B cell (primary cell): ENCODE measurements at regions not wholly inside any gene's neighbourhood (a gene's known extent, or its start where the extent isn't known, plus 50 kb on each side); places are given as distances from the start of the nearest gene placed in this dataset.

Experiments
- ATAC-seq: fragments of 200-7000 bp; cut with Tn5 transposase; one replicate; pipeline ENCODE4 v1.10.0; 2021; ENCODE audit warnings: low read depth, mild to moderate bottlenecking, moderate number of reproducible peaks, moderate library complexity
- CTCF ChIA-PET: fragments of 350-600 bp; sonication (Branson Sonifier 250); formaldehyde crosslinking; loops from one replicate; lab custom pipeline; 2021; ENCODE audit warnings: antibody characterized with exemption, inconsistent platforms; lab: Charles Lee
- POLR2A ChIA-PET: fragments of 350-600 bp; sonication (Branson Sonifier 250); formaldehyde crosslinking; loops from one replicate; lab custom pipeline; 2021; ENCODE audit warnings: antibody characterized with exemption; lab: Charles Lee
- DNase-seq: peaks from one replicate; pipeline ENCODE4 v3.0.0; 2013
- H2AFZ ChIP-seq: 2 replicates; pipeline ENCODE4 v1.6.1; 2012; ENCODE audit warnings: mild to moderate bottlenecking, low read depth, low read length; ENCODE audit not compliant: insufficient read depth, poor library complexity, severe bottlenecking
- H3K27ac ChIP-seq, 2 donors: 1 replicate in 1 of 2; 2 replicates in 1 of 2; pipeline ENCODE4 v1.5.1; 2012 to 2013; ENCODE audit warnings: low read length in 2 of 2, mild to moderate bottlenecking in 2 of 2, moderate library complexity in 1 of 2
- H3K27me3 ChIP-seq, 4 experiments: fragments of 200-600 bp in 1 of 4; sonication (generic) in 1 of 4; replicated peaks in 1 of 4; 1 replicate in 2 of 4; 2 replicates in 2 of 4; pipeline versions ENCODE4 v1.6.1 to v1.7.0; 2013 to 2016; ENCODE audit warnings: low read length in 3 of 4, mild to moderate bottlenecking in 2 of 4, mixed read lengths in 1 of 4, moderate library complexity in 1 of 4; ENCODE audit not compliant: insufficient read depth in 4 of 4, control insufficient read depth in 3 of 4; ENCODE audit errors: control extremely low read depth in 1 of 4
- H3K36me3 ChIP-seq, 2 experiments: replicated peaks in 1 of 2; 1 replicate in 1 of 2; 2 replicates in 1 of 2; pipeline versions ENCODE4 v1.6.1 to v1.7.1; 2013; ENCODE audit warnings: low read length in 1 of 2; ENCODE audit not compliant: insufficient read depth in 2 of 2, control insufficient read depth in 1 of 2; ENCODE audit errors: control extremely low read depth in 1 of 2, extremely low read depth in 1 of 2
- H3K4me1 ChIP-seq, 2 donors: fragments of 200-600 bp in 1 of 2; sonication (generic) in 1 of 2; 1 replicate in 1 of 2; 2 replicates in 1 of 2; pipeline versions ENCODE4 v1.5.1 to v1.6.1; 2013 to 2017; ENCODE audit warnings: low read length in 2 of 2; ENCODE audit not compliant: control insufficient read depth in 2 of 2, insufficient read depth in 2 of 2
- H3K4me2 ChIP-seq: replicated peaks from 2 replicates; pipeline ENCODE3; 2012; ENCODE audit warnings: mild to moderate bottlenecking, low read depth, low read length; ENCODE audit not compliant: poor library complexity, severe bottlenecking
- H3K4me3 ChIP-seq, 5 experiments: fragments of 200-600 bp in 1 of 5; sonication (generic) in 1 of 5; 1 replicate in 3 of 5; 2 replicates in 2 of 5; pipeline versions ENCODE4 v1.5.1 to v1.7.0; 2011 to 2016; ENCODE audit warnings: low read length in 4 of 5, mild to moderate bottlenecking in 4 of 5, low read depth in 2 of 5, control low read depth in 1 of 5, moderate library complexity in 1 of 5; ENCODE audit not compliant: insufficient read depth in 1 of 5; ENCODE audit errors: control extremely low read depth in 1 of 5, extremely low read depth in 1 of 5
- H3K79me2 ChIP-seq: fragments of 200-600 bp; sonication (generic); one replicate; pipeline ENCODE4 v1.6.0; 2016; ENCODE audit warnings: low read length; ENCODE audit not compliant: control insufficient read depth, insufficient read depth
- H3K9ac ChIP-seq: fragments of 200-600 bp; sonication (generic); 2 replicates; pipeline ENCODE4 v1.6.1; 2017; ENCODE audit warnings: mild to moderate bottlenecking, low read length, moderate library complexity
- H3K9me3 ChIP-seq, 3 donors: one replicate each; pipeline versions ENCODE4 v1.6.1 to v1.7.1; 2013; ENCODE audit warnings: low read length in 2 of 3; ENCODE audit not compliant: control insufficient read depth in 2 of 3, insufficient read depth in 1 of 3; ENCODE audit errors: control extremely low read depth in 1 of 3
- H4K20me1 ChIP-seq: 2 replicates; pipeline ENCODE4 v1.6.0; 2012; ENCODE audit warnings: mild to moderate bottlenecking, low read length; ENCODE audit not compliant: insufficient read depth, control insufficient read depth, poor library complexity, severe bottlenecking
- H3K27ac Mint-ChIP-seq: one replicate; pipeline ENCODE4 v1.8.0; 2021; ENCODE audit warnings: mixed read lengths
- H3K27me3 Mint-ChIP-seq: one replicate; pipeline ENCODE4 v1.8.0; 2021; ENCODE audit warnings: mixed read lengths
- H3K4me1 Mint-ChIP-seq: one replicate; pipeline ENCODE4 v1.8.0; 2021; ENCODE audit warnings: mixed read lengths
- H3K4me3 Mint-ChIP-seq: one replicate; pipeline ENCODE4 v1.8.0; 2021; ENCODE audit warnings: mixed read lengths
- H3K9me3 Mint-ChIP-seq: one replicate; pipeline ENCODE4 v1.8.0; 2022; ENCODE audit warnings: mixed read lengths; ENCODE audit not compliant: insufficient read depth
- EZH2 ChIP-seq: IDR thresholded peaks from 2 replicates; pipeline ENCODE4 v1.6.1; 2012; ENCODE audit warnings: borderline replicate concordance, low read depth, mild to moderate bottlenecking, moderate library complexity, low read length; ENCODE audit not compliant: insufficient read depth, poor library complexity, severe bottlenecking
- WGBS: methylation state at CpG from one replicate; pipeline ENCODE4 v1.1.5; 2013; ENCODE audit warnings: missing lambda C conversion rate; ENCODE audit not compliant: insufficient coverage; 5-methylcytosine and 5-hydroxymethylcytosine counted together
- intact Hi-C: fragments of 100-400 bp; cut with micrococcal nuclease; formaldehyde crosslinking; loops from one replicate; pipeline ENCODE4 v1.10.0; 2022
- TF ChIP-seq, protein P1 (sequence below): fragments of 200-600 bp; IDR thresholded peaks from one replicate; pipeline ENCODE4 v1.8.0; 2022; ENCODE audit warnings: antibody characterized with exemption, mild to moderate bottlenecking

DNA sequence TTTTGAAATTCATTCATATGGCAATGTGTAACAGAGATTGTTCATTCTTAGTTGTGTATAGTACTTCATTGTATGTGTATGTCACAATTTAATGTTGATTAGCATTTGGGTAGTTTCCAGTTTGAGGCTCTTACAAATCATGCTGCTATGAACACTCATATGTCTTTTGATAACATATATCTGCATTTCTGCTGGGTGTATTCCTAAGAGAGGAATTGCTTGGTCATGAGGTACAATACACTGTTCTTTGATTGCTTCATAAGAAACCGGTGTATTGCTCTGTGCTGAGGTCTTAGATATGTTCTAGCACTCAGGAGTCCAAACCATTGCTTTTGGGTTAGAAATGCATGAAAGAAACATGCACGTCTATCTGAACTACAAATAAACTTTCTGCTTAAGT lies 492.9 kb upstream of the JAG1 start:
- H3K4me1 Mint-ChIP-seq: no peaks in the 10 kb centered on the region
- CTCF ChIA-PET: no interaction called here

DNA sequence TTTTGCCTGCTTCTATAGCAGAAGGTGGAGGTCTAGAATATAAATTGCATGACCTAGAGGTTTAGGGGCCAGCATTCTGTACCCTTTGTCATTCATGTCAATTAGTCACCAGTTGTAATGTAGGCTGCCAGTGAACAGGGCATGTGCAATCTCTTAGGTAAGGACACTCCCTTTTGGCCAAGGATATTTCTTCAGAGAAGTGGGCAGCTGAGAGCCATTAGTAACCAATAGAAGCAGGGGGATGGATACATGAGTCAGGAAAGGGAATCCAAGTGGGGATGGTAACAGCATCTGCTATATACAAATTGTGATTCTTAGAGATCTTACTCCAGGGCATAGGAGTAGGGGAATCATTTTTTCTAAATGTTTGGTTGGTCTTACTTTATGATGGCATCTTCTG lies 494.2 kb upstream of the JAG1 start:
- DNase-seq: no peak
- peaks cover 5% of the 10 kb centered on the region for H3K9me3 Mint-ChIP-seq
- no peak overlapping the region for H2AFZ ChIP-seq
- ChIA-PET POLR2A (no interaction called here), CTCF (no interaction called here)
- H3K27me3 Mint-ChIP-seq: no peaks in the 10 kb centered on the region
- no peak overlapping the region for H3K4me3 Mint-ChIP-seq
- no peak for ATAC-seq
- H3K27ac Mint-ChIP-seq: no peak overlapping the region
- no peak overlapping the region for H3K9ac ChIP-seq
- H3K4me1 ChIP-seq: no peaks in the 10 kb centered on the region
- H3K9me3 ChIP-seq: no peaks in the 10 kb centered on the region
- TF ChIP-seq, protein P1, sequence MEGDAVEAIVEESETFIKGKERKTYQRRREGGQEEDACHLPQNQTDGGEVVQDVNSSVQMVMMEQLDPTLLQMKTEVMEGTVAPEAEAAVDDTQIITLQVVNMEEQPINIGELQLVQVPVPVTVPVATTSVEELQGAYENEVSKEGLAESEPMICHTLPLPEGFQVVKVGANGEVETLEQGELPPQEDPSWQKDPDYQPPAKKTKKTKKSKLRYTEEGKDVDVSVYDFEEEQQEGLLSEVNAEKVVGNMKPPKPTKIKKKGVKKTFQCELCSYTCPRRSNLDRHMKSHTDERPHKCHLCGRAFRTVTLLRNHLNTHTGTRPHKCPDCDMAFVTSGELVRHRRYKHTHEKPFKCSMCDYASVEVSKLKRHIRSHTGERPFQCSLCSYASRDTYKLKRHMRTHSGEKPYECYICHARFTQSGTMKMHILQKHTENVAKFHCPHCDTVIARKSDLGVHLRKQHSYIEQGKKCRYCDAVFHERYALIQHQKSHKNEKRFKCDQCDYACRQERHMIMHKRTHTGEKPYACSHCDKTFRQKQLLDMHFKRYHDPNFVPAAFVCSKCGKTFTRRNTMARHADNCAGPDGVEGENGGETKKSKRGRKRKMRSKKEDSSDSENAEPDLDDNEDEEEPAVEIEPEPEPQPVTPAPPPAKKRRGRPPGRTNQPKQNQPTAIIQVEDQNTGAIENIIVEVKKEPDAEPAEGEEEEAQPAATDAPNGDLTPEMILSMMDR: no peak
- TF ChIP-seq EZH2: no peak
- H3K27ac ChIP-seq: no peak overlapping the region
- H3K36me3 ChIP-seq: no peaks in the 10 kb centered on the region
- no peaks in the 10 kb centered on the region for H3K27me3 ChIP-seq
- no peak overlapping the region for H3K4me3 ChIP-seq
- no peak overlapping the region for H3K4me2 ChIP-seq
- H4K20me1 ChIP-seq: no peaks in the 10 kb centered on the region
- H3K79me2 ChIP-seq: no peaks in the 10 kb centered on the region
- intact Hi-C loops: no loop called here
- no peaks in the 10 kb centered on the region for H3K4me1 Mint-ChIP-seq

More for the DNA sequence above, 492.9 kb upstream of the JAG1 start:
- H3K79me2 ChIP-seq: no peaks in the 10 kb centered on the region
- no peak overlapping the region for H3K9ac ChIP-seq
- H3K9me3 Mint-ChIP-seq: peaks cover 5% of the 10 kb centered on the region
- ATAC-seq (no peak), DNase-seq (no peak)
- H4K20me1 ChIP-seq: no peaks in the 10 kb centered on the region
- no peaks in the 10 kb centered on the region for H3K9me3 ChIP-seq
- no peak overlapping the region for H3K4me3 Mint-ChIP-seq
- H2AFZ ChIP-seq: no peak overlapping the region
- intact Hi-C loops: no loop called here
- H3K27me3 ChIP-seq: no peaks in the 10 kb centered on the region
- no peak for TF ChIP-seq EZH2
- TF ChIP-seq, protein P1: no peak
- H3K27ac Mint-ChIP-seq: no peak overlapping the region
- POLR2A ChIA-PET: no interaction called here
- H3K36me3 ChIP-seq: no peaks in the 10 kb centered on the region
- H3K27me3 Mint-ChIP-seq: no peaks in the 10 kb centered on the region
- H3K4me1 ChIP-seq: no peaks in the 10 kb centered on the region
- no peak overlapping the region for H3K4me2 ChIP-seq
- H3K27ac ChIP-seq: no peak overlapping the region
- no peak overlapping the region for H3K4me3 ChIP-seq
- no CpG with 5 or more reads among the region's 2 CpGs for WGBS
